Neural progenitor cell (in vitro differentiated cells): ENCODE measurements at regions not wholly inside any gene's neighbourhood (a gene's known extent, or its start where the extent isn't known, plus 50 kb on each side); places are given as distances from the start of the nearest gene placed in this dataset.

Experiments
- CTCF ChIP-seq: fragments of 200-600 bp; sonication (generic); IDR thresholded peaks from 2 replicates; pipeline ENCODE4 v1.5.1; 2017; ENCODE audit warnings: antibody characterized with exemption, mild to moderate bottlenecking
- EZH2 ChIP-seq: fragments of 200-600 bp; sonication (generic); IDR thresholded peaks from 2 replicates; pipeline ENCODE4 v1.6.1; 2017; ENCODE audit warnings: antibody characterized with exemption, mild to moderate bottlenecking, moderate library complexity

DNA sequence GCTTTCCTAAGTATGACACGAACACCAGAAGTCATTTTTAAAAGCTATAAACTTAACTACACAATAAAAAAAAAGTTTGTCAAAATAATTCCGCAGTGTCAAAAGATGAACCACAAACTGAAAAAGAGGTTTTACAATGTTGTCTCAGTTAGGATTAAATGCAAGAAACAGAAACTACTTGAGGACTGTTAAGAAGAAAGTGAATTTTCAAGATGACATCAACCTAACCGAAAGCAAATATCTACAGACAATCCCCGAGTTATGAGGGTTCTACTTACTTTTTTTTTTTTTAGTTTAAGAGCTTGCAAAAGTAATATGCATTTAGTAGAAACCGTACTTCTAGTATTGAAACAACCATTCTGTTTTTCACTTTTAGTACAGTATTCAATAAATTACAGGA lies 62.3 kb downstream of the TFPI2 start:
- TF ChIP-seq CTCF (no peak), EZH2 (no peak)
